IMR-90 (cell line): ENCODE measurements at regions not wholly inside any gene's neighbourhood (a gene's known extent, or its start where the extent isn't known, plus 50 kb on each side); places are given as distances from the start of the nearest gene placed in this dataset.

Experiments used
- ATAC-seq: fragments of 200-7000 bp; cut with Tn5 transposase; 2 replicates; pipeline ENCODE4 v1.9.1; 2020; ENCODE audit warnings: low read depth, mild to moderate bottlenecking, moderate library complexity
- BruUV-seq: library from RNA; stranded (reverse); fragments of 400-500 nt; replicated peaks from 2 replicates; lab custom pipeline; 2021; lab: Mats Ljungman, UMichigan
- CTCF ChIA-PET: fragments of 300-600 bp; formaldehyde crosslinking; extraction: SDS; loops from one replicate; lab custom pipeline; 2021; ENCODE audit warnings: antibody characterized with exemption; lab: Yijun Ruan, JAX
- POLR2A ChIA-PET: fragments of 300-600 bp; sonication (Branson Sonifier 250); formaldehyde crosslinking; loops from one replicate; lab custom pipeline; 2022; ENCODE audit warnings: antibody characterized with exemption; ENCODE audit not compliant: unreplicated experiment; lab: Charles Lee
- DNase-seq: peaks from one replicate; pipeline ENCODE4 v3.0.0; 2013
- H2AFZ ChIP-seq: replicated peaks from 2 replicates; pipeline ENCODE3; 2013; ENCODE audit warnings: low read length, mild to moderate bottlenecking; ENCODE audit not compliant: poor library complexity
- H2AK5ac ChIP-seq: 2 replicates; pipeline ENCODE4 v1.6.1; 2013; ENCODE audit warnings: low read depth, low read length, inconsistent platforms
- H2AK9ac ChIP-seq: replicated peaks from 2 replicates; pipeline ENCODE3; 2013; ENCODE audit warnings: mild to moderate bottlenecking, low read depth, low read length, moderate library complexity; ENCODE audit not compliant: poor library complexity
- H2BK120ac ChIP-seq: 2 replicates; pipeline ENCODE4 v1.6.1; 2013; ENCODE audit warnings: low read depth, low read length, inconsistent platforms
- H2BK15ac ChIP-seq: 3 replicates; pipeline ENCODE4 v1.6.1; 2013; ENCODE audit warnings: low read depth, low read length, inconsistent platforms
- H2BK20ac ChIP-seq: 2 replicates; pipeline ENCODE4 v1.6.1; 2013; ENCODE audit warnings: low read depth, mild to moderate bottlenecking, inconsistent platforms, low read length, moderate library complexity
- H2BK5ac ChIP-seq: 2 replicates; pipeline ENCODE4 v1.6.1; 2013; ENCODE audit warnings: mild to moderate bottlenecking, low read depth, low read length, inconsistent platforms; ENCODE audit not compliant: poor library complexity, severe bottlenecking
- H3K14ac ChIP-seq: replicated peaks from 2 replicates; pipeline ENCODE4 v1.6.1; 2013; ENCODE audit warnings: low read depth, low read length, inconsistent platforms
- H3K18ac ChIP-seq: 2 replicates; pipeline ENCODE4 v1.6.1; 2013; ENCODE audit warnings: low read depth, low read length, control low read depth
- H3K23ac ChIP-seq: 2 replicates; pipeline ENCODE4 v1.6.1; 2013; ENCODE audit warnings: low read depth, low read length, inconsistent platforms
- H3K27ac ChIP-seq: 2 replicates; pipeline ENCODE4 v1.5.1; 2013; ENCODE audit warnings: mild to moderate bottlenecking, control low read depth, low read length; ENCODE audit not compliant: insufficient read depth
- H3K27me3 ChIP-seq: 2 replicates; pipeline ENCODE4 v1.6.1; 2013; ENCODE audit warnings: low read length; ENCODE audit not compliant: control insufficient read depth, insufficient read depth
- H3K36me3 ChIP-seq: 2 replicates; pipeline ENCODE4 v1.6.1; 2013; ENCODE audit warnings: low read length, mixed read lengths; ENCODE audit not compliant: control insufficient read depth, insufficient read depth
- H3K4ac ChIP-seq: 2 replicates; pipeline ENCODE4 v1.6.1; 2013; ENCODE audit warnings: low read depth, low read length, inconsistent platforms
- H3K4me1 ChIP-seq: 2 replicates; pipeline ENCODE4 v1.6.1; 2013; ENCODE audit warnings: low read length, mixed read lengths; ENCODE audit not compliant: control insufficient read depth, insufficient read depth
- H3K4me2 ChIP-seq: 2 replicates; pipeline ENCODE4 v1.6.1; 2013; ENCODE audit warnings: low read depth, mild to moderate bottlenecking, control low read depth, low read length, moderate library complexity
- H3K4me3 ChIP-seq: 2 replicates; pipeline ENCODE4 v1.5.1; 2013; ENCODE audit warnings: low read depth, mild to moderate bottlenecking, control low read depth, low read length, moderate library complexity; ENCODE audit not compliant: insufficient read depth
- H3K56ac ChIP-seq: 2 replicates; pipeline ENCODE4 v1.6.1; 2013; ENCODE audit warnings: low read length, inconsistent platforms; ENCODE audit not compliant: insufficient read depth; ENCODE audit errors: extremely low read depth
- H3K79me1 ChIP-seq, 2 experiments: 2 replicates each; pipeline ENCODE4 v1.6.1; 2013; ENCODE audit warnings: low read length in 2 of 2, inconsistent platforms in 1 of 2, low read depth in 1 of 2
- H3K9ac ChIP-seq: 2 replicates; pipeline ENCODE4 v1.6.1; 2013; ENCODE audit warnings: low read depth, low read length, control low read depth
- H3K9me1 ChIP-seq: 2 replicates; pipeline ENCODE4 v1.6.1; 2013; ENCODE audit warnings: low read length, inconsistent platforms; ENCODE audit not compliant: insufficient read depth
- H3K9me3 ChIP-seq: 2 replicates; pipeline ENCODE4 v1.6.1; 2013; ENCODE audit warnings: low read length; ENCODE audit not compliant: control insufficient read depth, insufficient read depth
- H4K20me1 ChIP-seq: 2 replicates; pipeline ENCODE4 v1.6.1; 2013; ENCODE audit warnings: low read length, inconsistent platforms; ENCODE audit not compliant: insufficient read depth
- H4K5ac ChIP-seq: 2 replicates; pipeline ENCODE4 v1.6.1; 2013; ENCODE audit warnings: mild to moderate bottlenecking, low read depth, low read length, control low read depth
- H4K8ac ChIP-seq, 2 experiments: 2 replicates each; pipeline ENCODE4 v1.6.1; 2013; ENCODE audit warnings: low read depth in 2 of 2, low read length in 2 of 2, control low read depth in 1 of 2, inconsistent platforms in 1 of 2
- H4K91ac ChIP-seq: 2 replicates; pipeline ENCODE4 v1.6.1; 2013; ENCODE audit warnings: low read depth, low read length, inconsistent platforms; ENCODE audit not compliant: insufficient read depth
- BHLHE40 ChIP-seq: fragments of 150-350 bp; IDR thresholded peaks from 2 replicates; pipeline ENCODE4 v1.6.1; 2016; ENCODE audit warnings: mild to moderate bottlenecking, low read depth, low read length
- CEBPB ChIP-seq: IDR thresholded peaks from 2 replicates; pipeline ENCODE4 v1.6.1; 2012; ENCODE audit warnings: low read depth, low read length, improper control_type of control experiment
- CTCF ChIP-seq: conservative IDR thresholded peaks from 2 replicates; pipeline ENCODE4 v1.5.1; 2012; ENCODE audit warnings: mild to moderate bottlenecking, low read depth, low read length, improper control_type of control experiment
- ELK1 ChIP-seq: fragments of 150-350 bp; IDR thresholded peaks from 2 replicates; pipeline ENCODE4 v1.6.1; 2016; ENCODE audit warnings: low read depth, mild to moderate bottlenecking, low read length, moderate library complexity, borderline replicate concordance
- MAZ ChIP-seq: IDR thresholded peaks from 2 replicates; pipeline ENCODE4 v1.6.1; 2012; ENCODE audit warnings: low read depth, mild to moderate bottlenecking, low read length, improper control_type of control experiment, moderate library complexity, borderline replicate concordance
- NFE2L2 ChIP-seq: fragments of 150-350 bp; IDR thresholded peaks from 2 replicates; pipeline ENCODE4 v1.6.1; 2016; ENCODE audit warnings: low read depth, mild to moderate bottlenecking, low read length
- RCOR1 ChIP-seq: IDR thresholded peaks from 2 replicates; pipeline ENCODE4 v1.6.1; 2012; ENCODE audit warnings: mild to moderate bottlenecking, low read length, improper control_type of control experiment; ENCODE audit not compliant: insufficient replicate concordance
- WGBS, 2 experiments: methylation state at CpG; one replicate each; pipeline versions ENCODE4 v1.1.5 to v1.1.7; 2013; ENCODE audit warnings: missing lambda C conversion rate in 2 of 2; ENCODE audit not compliant: insufficient read length in 1 of 2; ENCODE audit errors: extremely low coverage in 2 of 2; 5-methylcytosine and 5-hydroxymethylcytosine counted together
- dilution Hi-C: fragments of 300-500 bp; cut with HindIII; formaldehyde crosslinking; loops from one replicate; pipeline ENCODE4 v1.14.3; 2018; ENCODE audit warnings: low sequenced_read_pairs; ENCODE audit not compliant: unreplicated experiment
- in situ Hi-C: fragments of 300-500 bp; cut with MboI; formaldehyde crosslinking; loops from 3 replicates; pipeline ENCODE4 v1.14.3; 2019; ENCODE audit warnings: low sequenced_read_pairs, inconsistent platforms, mixed read lengths
- intact Hi-C: fragments of 100-400 bp; cut with micrococcal nuclease; formaldehyde crosslinking; loops from 2 replicates; pipeline ENCODE4 v1.10.0; 2022

GRCh38 chr6:169906004-169906687, 154.7 kb downstream of the ERMARD start:
- no peak overlapping the region for H2BK5ac ChIP-seq
- no peak overlapping the region for H2BK15ac ChIP-seq
- intact Hi-C loops, result no loop called here
- no peak overlapping the region for H3K9ac ChIP-seq
- no peak overlapping the region for H3K56ac ChIP-seq
- no peaks in the 10 kb centered on the region for H3K27me3 ChIP-seq
- no peak overlapping the region for H2AK5ac ChIP-seq
- H3K18ac ChIP-seq, result no peak overlapping the region
- no peaks in the 10 kb centered on the region for H3K79me1 ChIP-seq
- H2BK120ac ChIP-seq, result no peak overlapping the region
- ChIA-PET POLR2A (no interaction called here), CTCF (no interaction called here)
- ATAC-seq, result no peak
- no peaks in the 10 kb centered on the region for H3K36me3 ChIP-seq
- no peak overlapping the region for H2AK9ac ChIP-seq
- no peak overlapping the region for H3K4me3 ChIP-seq
- no peak for DNase-seq
- in situ Hi-C loops, result no loop called here
- no peak overlapping the region for H4K91ac ChIP-seq
- no peak overlapping the region for H2BK20ac ChIP-seq
- no peaks in the 10 kb centered on the region for H4K20me1 ChIP-seq
- dilution Hi-C loops, result no loop called here
- BruUV-seq, result no TSS peak
- TF ChIP-seq RCOR1, result no peak
- TF ChIP-seq CEBPB, result no peak
- TF ChIP-seq NFE2L2, result no peak
- no peak for TF ChIP-seq CTCF
- TF ChIP-seq BHLHE40, result no peak
- TF ChIP-seq MAZ, result no peak
- no peak for TF ChIP-seq ELK1
- H3K9me3 ChIP-seq, result peaks cover 41% of the 10 kb centered on the region
- H3K9me1 ChIP-seq, result no peaks in the 10 kb centered on the region
- no peak overlapping the region for H2AFZ ChIP-seq
- H3K23ac ChIP-seq, result no peak overlapping the region
- H3K27ac ChIP-seq, result no peak overlapping the region
- H3K4me2 ChIP-seq, result no peak overlapping the region
- H3K14ac ChIP-seq, result no peak overlapping the region
- H4K5ac ChIP-seq, result no peak overlapping the region
- no peaks in the 10 kb centered on the region; the same call in 1 of the 2 replicates for H3K4me1 ChIP-seq
- no peak overlapping the region for H3K4ac ChIP-seq
- 86% methylated on average over 6 of the region's 24 CpGs; no CpG with 5 or more reads in 1 of the 2 experiments for WGBS, 2 experiments
- no peak overlapping the region for H4K8ac ChIP-seq
